GM19395 (cell line): ENCODE measurements at regions not wholly inside any gene's neighbourhood (a gene's known extent, or its start where the extent isn't known, plus 50 kb on each side); places are given as distances from the start of the nearest gene placed in this dataset.
"Not testable (repeated sequence)": the region's sequence is repeated elsewhere in the genome, so short reads cannot be mapped to it uniquely, and the experiment has no call there.

Experiments used
- ATAC-seq: cut with Tn5 transposase; IDR thresholded peaks from one replicate; pipeline ENCODE4 v1.9.1; 2021; ENCODE audit warnings: mild to moderate bottlenecking, moderate library complexity; ENCODE audit not compliant: unreplicated experiment

GRCh38 chr5:56405116-56405908 is 172.2 kb upstream of the ANKRD55 start:
- no peak for ATAC-seq

GRCh38 chr5:56402266-56403220 is 169.4 kb upstream of the ANKRD55 start:
- no peak for ATAC-seq

GRCh38 chr5:56397796-56398195 is 164.7 kb upstream of the ANKRD55 start:
- ATAC-seq = not testable (repeated sequence)

DNA sequence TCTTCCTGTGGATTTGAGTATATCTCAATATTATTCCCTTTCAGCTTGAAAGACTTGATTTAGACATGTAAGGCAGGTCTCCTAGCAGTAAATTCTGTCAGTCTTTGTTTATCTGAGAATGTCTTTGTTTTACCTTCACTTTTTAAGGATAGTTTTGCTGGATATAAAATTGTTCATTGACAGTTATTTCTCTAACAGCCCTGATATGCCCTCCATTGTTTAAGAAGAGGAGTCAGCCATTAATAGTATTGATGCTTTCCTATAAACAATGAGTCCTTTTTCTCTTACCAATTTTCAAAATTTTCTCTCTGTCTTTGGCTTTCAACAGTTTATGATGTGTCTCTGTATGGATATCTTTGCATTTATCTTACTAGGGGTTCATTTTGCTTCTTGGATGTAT is 163.5 kb upstream of the ANKRD55 start:
- no peak for ATAC-seq

DNA sequence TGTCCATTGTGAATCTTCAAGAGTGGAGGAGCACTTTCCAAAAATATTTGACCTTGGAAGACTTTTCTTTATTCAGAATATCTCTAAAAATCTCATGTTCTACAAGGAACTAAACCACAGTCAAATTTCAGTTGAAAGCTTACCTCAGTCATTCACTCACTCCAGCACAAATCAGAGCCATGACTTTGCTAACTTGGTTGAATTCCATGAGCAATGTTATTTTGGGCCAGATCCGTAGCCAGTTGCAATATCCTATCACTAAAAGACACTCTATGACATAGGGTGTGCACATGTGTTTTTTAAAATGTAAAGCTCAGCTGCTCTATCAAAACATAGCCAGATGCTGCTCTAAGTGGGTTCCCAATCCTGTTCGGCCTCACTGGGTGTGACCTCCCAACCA is 156.1 kb upstream of the ANKRD55 start:
- ATAC-seq = no peak

DNA sequence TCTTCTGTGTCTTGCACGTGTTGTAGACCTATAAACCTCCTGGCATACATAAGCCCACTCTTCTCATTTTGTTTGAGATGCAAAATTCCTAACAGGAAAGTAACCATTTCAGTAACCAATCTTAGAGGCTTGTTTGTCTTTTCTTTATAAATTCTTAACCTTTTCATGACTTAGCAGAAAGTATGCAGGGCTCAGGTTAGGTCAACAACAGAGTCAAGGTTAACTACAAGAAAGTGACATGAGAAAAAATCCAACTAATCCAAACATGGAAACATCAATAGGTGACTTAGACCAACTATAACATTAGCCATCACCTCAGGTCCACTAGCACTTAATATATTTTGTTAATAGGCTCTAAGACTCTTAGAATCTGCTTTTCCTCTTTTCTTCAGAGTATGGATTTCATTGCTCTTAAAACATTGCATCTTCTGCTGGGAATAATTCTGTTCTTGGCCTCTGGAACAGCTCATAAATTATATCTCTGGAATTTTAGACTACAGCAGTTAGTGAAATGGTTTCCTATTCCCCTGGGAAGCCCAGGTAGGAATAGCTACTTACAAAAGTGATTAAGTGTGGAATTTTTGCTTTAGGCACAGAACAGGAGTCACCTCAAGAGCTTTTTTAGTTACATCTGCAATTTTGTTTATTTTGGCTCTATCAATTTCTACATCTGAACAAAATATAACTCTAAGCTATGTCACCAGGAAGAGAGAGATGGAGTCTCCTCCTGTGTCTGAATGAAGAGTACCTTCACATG is 155.3 kb upstream of the ANKRD55 start:
- no peak for ATAC-seq

DNA sequence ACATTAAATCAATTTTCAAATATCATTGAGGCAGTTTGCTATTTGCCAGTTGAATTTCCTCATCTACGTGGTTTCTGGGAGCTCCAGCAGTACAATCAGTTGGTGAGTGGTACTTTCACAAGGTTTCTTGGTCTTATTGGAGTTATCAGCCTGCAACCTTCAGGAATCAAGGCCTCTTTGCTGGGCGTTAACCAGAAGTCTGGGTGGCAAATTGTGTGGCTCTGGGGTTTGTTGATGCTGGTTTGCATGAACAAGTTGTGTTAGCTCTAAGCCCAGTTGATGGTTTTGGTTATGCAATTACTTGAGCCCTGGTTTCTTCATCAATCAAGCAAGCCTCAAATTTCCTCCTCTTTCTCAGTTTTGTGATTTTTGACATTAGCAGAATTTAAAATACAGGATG is 152.9 kb upstream of the ANKRD55 start:
- ATAC-seq = no peak

- no peak for ATAC-seq
These were observed 151.1 kb upstream of the ANKRD55 start for GRCh38 chr5:56384186-56384585.

GRCh38 chr5:56383761-56384160 is 150.6 kb upstream of the ANKRD55 start:
- ATAC-seq = no peak

DNA sequence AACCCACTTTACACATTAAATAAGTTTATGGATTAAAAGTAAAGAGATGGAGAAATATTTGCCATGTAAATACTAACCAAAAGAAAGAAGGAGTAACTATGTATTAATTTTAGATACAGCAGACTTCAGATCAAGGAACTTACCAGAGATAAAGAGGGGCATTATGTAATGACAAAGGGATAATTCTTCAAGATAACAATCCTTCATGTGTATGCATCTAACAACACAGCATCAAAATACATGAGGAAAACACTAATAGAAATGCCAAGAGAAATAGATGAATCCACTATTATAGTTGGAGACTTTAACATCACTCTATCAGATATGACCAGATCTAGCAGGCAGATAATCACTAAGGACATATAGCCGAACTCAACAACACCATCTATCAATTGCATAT is 149.8 kb upstream of the ANKRD55 start:
- ATAC-seq = no peak

DNA sequence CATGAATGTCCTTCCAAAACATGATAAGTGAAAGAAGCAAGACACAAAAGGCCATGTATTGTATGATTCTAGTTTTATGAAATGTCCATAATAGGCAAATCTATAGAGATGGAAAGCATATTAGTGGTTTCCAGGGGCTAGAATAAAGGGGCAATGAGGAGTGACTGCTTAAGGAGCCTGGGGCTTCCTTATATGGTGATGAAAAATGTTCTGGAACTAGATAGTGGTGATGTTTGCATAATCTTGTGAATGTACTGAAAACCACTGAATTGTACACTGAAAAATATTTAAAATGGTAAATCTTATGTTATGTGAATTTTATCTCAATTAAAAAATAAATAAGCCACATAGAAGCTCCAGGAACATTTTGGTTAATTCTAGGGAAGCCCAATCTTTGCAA is 144.4 kb upstream of the ANKRD55 start:
- ATAC-seq = no peak

DNA sequence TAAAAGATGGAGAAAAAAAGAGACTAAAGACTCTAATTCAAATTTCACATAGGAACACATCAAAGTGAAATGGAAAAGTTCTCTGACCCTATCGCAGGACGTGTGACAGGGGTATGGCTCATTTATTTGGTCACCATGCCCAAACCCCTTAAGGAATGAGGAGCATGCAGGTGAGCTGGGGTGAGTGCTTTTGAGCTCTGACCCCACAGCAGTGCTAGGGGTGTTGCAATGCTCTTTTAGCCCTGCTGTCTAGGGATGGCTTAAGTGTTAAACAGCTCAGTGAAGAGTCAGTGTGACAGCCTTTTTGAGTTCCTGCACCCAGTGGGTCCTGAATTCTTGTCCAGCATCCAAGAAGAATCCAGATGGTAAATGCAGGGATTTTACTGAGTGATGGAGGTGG is 143.0 kb upstream of the ANKRD55 start:
- ATAC-seq = no peak

DNA sequence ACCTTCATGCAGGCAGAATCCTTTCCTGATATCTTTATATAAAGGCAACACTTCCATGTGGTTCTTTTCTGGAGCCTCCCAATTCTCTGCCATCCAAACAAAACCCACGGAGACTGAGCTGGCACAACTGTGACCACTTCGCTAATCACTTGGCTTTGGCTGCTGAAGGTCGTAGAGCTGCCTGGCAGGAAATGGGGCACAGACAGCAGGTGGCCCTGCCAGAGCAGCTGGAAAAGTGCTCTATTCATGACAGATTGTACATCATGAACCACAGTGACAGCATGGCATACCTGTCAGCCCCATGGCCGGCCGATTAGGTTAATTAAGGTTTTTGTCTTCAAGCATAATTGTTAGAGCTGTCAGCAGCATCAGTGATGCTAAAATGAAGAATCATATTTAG is 141.9 kb upstream of the ANKRD55 start:
- no peak for ATAC-seq

DNA sequence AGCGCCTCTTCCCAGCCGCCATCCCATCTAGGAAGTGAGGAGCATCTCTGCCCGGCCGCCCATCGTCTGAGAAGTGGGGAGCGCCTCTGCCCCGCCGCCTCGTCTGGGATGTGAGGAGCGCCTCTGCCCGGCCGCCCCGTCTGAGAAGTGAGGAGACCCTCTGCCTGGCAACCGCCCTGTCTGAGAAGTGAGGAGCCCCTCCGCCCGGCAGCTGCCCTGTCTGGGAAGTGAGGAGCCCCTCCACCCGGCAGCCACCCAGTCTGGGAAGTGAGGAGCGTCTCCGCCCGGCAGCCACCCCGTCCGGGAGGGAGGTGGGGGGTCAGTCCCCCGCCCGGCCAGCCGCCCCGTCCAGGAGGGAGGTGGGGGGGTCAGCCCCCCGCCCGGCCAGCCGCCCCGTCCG is 139.4 kb upstream of the ANKRD55 start:
- not testable (repeated sequence) for ATAC-seq

GRCh38 chr5:56369361-56369811 is 136.3 kb upstream of the ANKRD55 start:
- no peak for ATAC-seq

- no peak for ATAC-seq
These were observed 134.6 kb upstream of the ANKRD55 start for GRCh38 chr5:56367748-56368147.

DNA sequence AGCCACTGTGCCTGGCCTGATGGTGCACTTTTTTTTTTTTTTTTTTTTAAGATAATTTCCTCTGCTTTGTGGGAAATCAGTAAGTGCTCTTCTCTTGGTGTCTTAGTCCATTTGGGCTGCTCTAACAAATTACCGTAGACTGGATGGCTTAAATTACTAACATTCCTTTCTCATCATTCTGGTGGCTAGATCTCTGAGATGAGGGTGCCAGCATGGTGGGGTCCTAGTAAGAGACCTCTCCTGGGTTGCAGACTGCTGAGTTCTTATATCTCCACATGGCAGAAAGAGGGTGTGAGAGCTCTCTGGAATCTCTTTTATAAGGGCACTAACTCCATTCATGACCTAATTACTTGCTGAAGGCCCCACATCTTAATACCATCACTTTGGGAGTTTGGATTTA is 133.9 kb upstream of the ANKRD55 start:
- ATAC-seq = no peak

DNA sequence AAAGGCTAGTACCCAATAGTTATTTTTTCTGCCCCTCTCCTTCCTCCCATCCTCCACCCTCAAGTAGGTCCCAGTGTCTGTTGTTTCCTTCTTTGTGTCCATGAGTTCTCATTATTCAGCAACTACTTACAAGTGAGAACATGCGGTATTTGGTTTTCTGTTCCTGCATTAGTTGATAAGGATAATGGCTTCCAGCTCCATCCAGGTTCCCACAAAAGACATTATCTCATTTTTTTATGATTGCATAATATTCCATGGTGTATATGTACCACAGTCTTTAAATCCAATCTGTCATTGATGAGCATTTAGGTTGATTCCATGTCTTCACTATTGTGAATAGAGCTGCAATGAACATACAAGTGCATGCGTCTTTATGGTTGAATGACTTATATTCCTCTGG is 128.3 kb upstream of the ANKRD55 start:
- no peak for ATAC-seq

- ATAC-seq = no peak
These were observed 127.7 kb upstream of the ANKRD55 start for GRCh38 chr5:56360816-56361215.

- no peak for ATAC-seq
These were observed 126.9 kb upstream of the ANKRD55 start for GRCh38 chr5:56359809-56360685.
